Effector memory CD4-positive, alpha-beta T cell (primary cell): ENCODE measurements at regions not wholly inside any gene's neighbourhood (a gene's known extent, or its start where the extent isn't known, plus 50 kb on each side); places are given as distances from the start of the nearest gene placed in this dataset.

Experiments used
- DNase-seq, 3 donors: peaks; one replicate each; pipeline ENCODE4 v3.0.0-alpha.2; 2020
- H3K27ac ChIP-seq: 2 replicates; pipeline ENCODE4 v1.7.0; 2013; ENCODE audit warnings: mild to moderate bottlenecking, low read length, moderate library complexity; ENCODE audit not compliant: insufficient read depth, poor library complexity, severe bottlenecking
- H3K27me3 ChIP-seq: replicated peaks from 2 replicates; pipeline ENCODE4 v1.7.0; 2013; ENCODE audit warnings: mild to moderate bottlenecking, low read length; ENCODE audit not compliant: insufficient read depth, control insufficient read depth, poor library complexity, severe bottlenecking
- H3K36me3 ChIP-seq: 2 replicates; pipeline ENCODE4 v1.7.0; 2013; ENCODE audit warnings: mild to moderate bottlenecking, low read length, moderate library complexity; ENCODE audit not compliant: control insufficient read depth, insufficient read depth
- H3K4me1 ChIP-seq: 2 replicates; pipeline ENCODE4 v1.7.0; 2013; ENCODE audit warnings: low read length, mild to moderate bottlenecking; ENCODE audit not compliant: control insufficient read depth, insufficient read depth, poor library complexity, severe bottlenecking
- H3K4me3 ChIP-seq: 2 replicates; pipeline ENCODE4 v1.7.0; 2013; ENCODE audit warnings: low read length, low read depth, mild to moderate bottlenecking; ENCODE audit not compliant: insufficient read depth, poor library complexity, severe bottlenecking
- H3K9me3 ChIP-seq: 2 replicates; pipeline ENCODE4 v1.7.0; 2013; ENCODE audit warnings: mild to moderate bottlenecking, low read length, moderate library complexity; ENCODE audit not compliant: control insufficient read depth

- DNase-seq: no peak
- H3K4me3 ChIP-seq: no peak overlapping the region
- H3K4me1 ChIP-seq: no peaks in the 10 kb centered on the region
- H3K27me3 ChIP-seq: no peaks in the 10 kb centered on the region
- no peaks in the 10 kb centered on the region for H3K36me3 ChIP-seq
- no peak overlapping the region for H3K27ac ChIP-seq
- no peaks in the 10 kb centered on the region for H3K9me3 ChIP-seq
Observed at GRCh38 chr3:153753035-153753434, 368.2 kb upstream of the ARHGEF26 start.

- Histone ChIP-seq H3K9me3 (no peaks in the 10 kb centered on the region), H3K4me1 (no peaks in the 10 kb centered on the region), H3K4me3 (no peak overlapping the region), H3K27me3 (no peaks in the 10 kb centered on the region), H3K27ac (no peak overlapping the region), H3K36me3 (no peaks in the 10 kb centered on the region)
- DNase-seq: no peak
Observed at GRCh38 chr3:153756816-153757215, 364.4 kb upstream of the ARHGEF26 start.

- DNase-seq: no peak
Observed at GRCh38 chr3:153757839-153758238, 363.4 kb upstream of the ARHGEF26 start.

GRCh38 chr3:153760948-153761347 is 360.2 kb upstream of the ARHGEF26 start:
- no peak overlapping the region for H3K4me3 ChIP-seq
- no peaks in the 10 kb centered on the region for H3K36me3 ChIP-seq
- H3K4me1 ChIP-seq: no peaks in the 10 kb centered on the region
- no peaks in the 10 kb centered on the region for H3K27me3 ChIP-seq
- DNase-seq: no peak
- H3K27ac ChIP-seq: no peak overlapping the region
- no peaks in the 10 kb centered on the region for H3K9me3 ChIP-seq

More at GRCh38 chr3:153757839-153758238, 363.4 kb upstream of the ARHGEF26 start:
- H3K4me3 ChIP-seq: no peak overlapping the region
- H3K9me3 ChIP-seq: no peaks in the 10 kb centered on the region
- no peaks in the 10 kb centered on the region for H3K4me1 ChIP-seq
- H3K36me3 ChIP-seq: no peaks in the 10 kb centered on the region
- H3K27me3 ChIP-seq: no peaks in the 10 kb centered on the region
- no peak overlapping the region for H3K27ac ChIP-seq

GRCh38 chr3:153762411-153763235 is 358.6 kb upstream of the ARHGEF26 start:
- H3K4me1 ChIP-seq: no peaks in the 10 kb centered on the region
- no peaks in the 10 kb centered on the region for H3K9me3 ChIP-seq
- no peak overlapping the region for H3K4me3 ChIP-seq
- no peak overlapping the region for H3K27ac ChIP-seq
- no peaks in the 10 kb centered on the region for H3K36me3 ChIP-seq
- no peak for DNase-seq
- no peaks in the 10 kb centered on the region for H3K27me3 ChIP-seq

GRCh38 chr3:153767601-153768560 is 353.3 kb upstream of the ARHGEF26 start:
- Histone ChIP-seq H3K27me3 (no peaks in the 10 kb centered on the region), H3K4me3 (no peak overlapping the region), H3K36me3 (no peaks in the 10 kb centered on the region), H3K27ac (no peak overlapping the region), H3K9me3 (no peaks in the 10 kb centered on the region), H3K4me1 (no peaks in the 10 kb centered on the region)
- no peak for DNase-seq

- DNase-seq: peak; percentile 12 to 24 (median 13)
- H3K9me3 ChIP-seq: no peaks in the 10 kb centered on the region
Observed at GRCh38 chr3:153768561-153769469, 352.4 kb upstream of the ARHGEF26 start.

GRCh38 chr3:153783106-153783505 is 338.1 kb upstream of the ARHGEF26 start:
- H3K9me3 ChIP-seq: no peaks in the 10 kb centered on the region
- no peak overlapping the region for H3K27ac ChIP-seq
- H3K4me3 ChIP-seq: no peak overlapping the region
- H3K27me3 ChIP-seq: no peaks in the 10 kb centered on the region
- H3K4me1 ChIP-seq: no peaks in the 10 kb centered on the region
- H3K36me3 ChIP-seq: no peaks in the 10 kb centered on the region
- no peak for DNase-seq

More at GRCh38 chr3:153768561-153769469, 352.4 kb upstream of the ARHGEF26 start:
- H3K27ac ChIP-seq: no peak overlapping the region
- no peaks in the 10 kb centered on the region for H3K36me3 ChIP-seq
- H3K4me3 ChIP-seq: no peak overlapping the region
- H3K4me1 ChIP-seq: no peaks in the 10 kb centered on the region
- H3K27me3 ChIP-seq: no peaks in the 10 kb centered on the region

- no peaks in the 10 kb centered on the region for H3K36me3 ChIP-seq
- H3K9me3 ChIP-seq: no peaks in the 10 kb centered on the region
- no peak for DNase-seq
- no peak overlapping the region for H3K27ac ChIP-seq
- no peaks in the 10 kb centered on the region for H3K4me1 ChIP-seq
- no peaks in the 10 kb centered on the region for H3K27me3 ChIP-seq
- H3K4me3 ChIP-seq: no peak overlapping the region
Observed at GRCh38 chr3:153783741-153784480, 337.3 kb upstream of the ARHGEF26 start.
